Esophagus squamous epithelium (tissue), 4 donors: ENCODE measurements at regions not wholly inside any gene's neighbourhood (a gene's known extent, or its start where the extent isn't known, plus 50 kb on each side); places are given as distances from the start of the nearest gene placed in this dataset.

Experiments used
- CTCF ChIP-seq, 6 experiments: fragments of 450-650 bp in 4 of 6; fragments of 200-600 bp in 2 of 6; sonication (generic) in 2 of 6; IDR thresholded peaks; one replicate each; pipeline ENCODE4 v1.5.1; 2016 to 2019; ENCODE audit warnings: antibody characterized with exemption in 6 of 6, mild to moderate bottlenecking in 4 of 6, moderate library complexity in 4 of 6
- POLR2A ChIP-seq, 4 donors: fragments of 450-650 bp; IDR thresholded peaks; one replicate each; pipeline ENCODE4 v1.6.1; 2017; ENCODE audit warnings: antibody characterized with exemption in 4 of 4, mild to moderate bottlenecking in 4 of 4, moderate library complexity in 3 of 4

- TF ChIP-seq CTCF (IDR thresholded peaks at IDR 0.05) = no peak
- TF ChIP-seq POLR2A (IDR thresholded peaks at IDR 0.05) = no peak
These were observed 231.3 kb upstream of the B3GAT1 start for GRCh38 chr11:134643115-134644012.
